SKM-1 (cell line): ENCODE measurements at regions not wholly inside any gene's neighbourhood (a gene's known extent, or its start where the extent isn't known, plus 50 kb on each side); places are given as distances from the start of the nearest gene placed in this dataset.

Experiments
- DNase-seq: peaks from one replicate; lab custom pipeline; 2025; ENCODE audit not compliant: unreplicated experiment; lab: John Stamatoyannopoulos, UW

DNA sequence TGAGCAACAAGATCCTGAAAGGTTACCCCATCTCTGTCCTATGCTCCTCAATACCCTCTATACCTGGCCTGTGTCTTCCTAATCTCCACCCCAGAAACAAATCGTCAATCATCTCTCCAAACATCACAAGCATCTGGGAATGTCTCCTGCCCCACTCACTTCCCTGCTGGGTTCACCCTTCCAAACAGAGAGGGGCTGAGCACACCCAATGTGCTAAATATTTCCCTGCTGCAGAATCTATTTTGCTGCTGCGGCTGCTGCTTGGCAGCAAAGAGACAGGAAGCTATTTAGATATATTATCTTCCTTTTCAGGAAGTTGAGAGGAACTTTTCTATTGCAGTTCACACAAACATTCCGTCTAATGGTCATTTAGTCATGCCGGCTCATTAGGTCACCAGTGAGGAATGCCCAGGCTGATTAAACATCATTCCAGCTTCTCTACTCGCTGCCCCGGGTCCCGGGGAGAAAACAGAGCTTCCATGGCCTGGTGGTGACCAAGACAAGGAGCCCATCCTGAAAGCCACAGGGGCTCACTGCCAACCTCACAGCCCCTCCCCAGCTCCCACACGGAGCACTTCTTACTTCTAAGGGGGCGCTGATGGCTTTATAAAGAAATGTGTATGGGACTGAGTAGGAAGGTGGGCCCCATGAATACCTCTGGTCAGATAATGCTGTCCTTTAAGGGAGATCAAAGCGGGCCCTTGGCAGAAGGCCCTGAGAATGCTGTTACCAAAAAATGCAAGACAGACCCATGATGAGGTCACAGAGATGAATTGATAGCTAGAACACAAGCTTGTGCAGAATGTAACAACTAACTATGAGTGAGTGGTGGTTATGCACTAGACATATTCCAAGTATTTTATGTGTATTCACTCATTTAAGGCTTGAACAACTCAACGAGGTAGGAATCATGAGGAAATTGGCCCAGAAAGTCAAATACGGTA, 218.3 kb downstream of the SOX9 start:
- no peak for DNase-seq

GRCh38 chr17:72340836-72341235, 220.0 kb downstream of the SOX9 start:
- DNase-seq, result no peak

GRCh38 chr17:72342061-72342460, 221.2 kb downstream of the SOX9 start:
- no peak for DNase-seq

DNA sequence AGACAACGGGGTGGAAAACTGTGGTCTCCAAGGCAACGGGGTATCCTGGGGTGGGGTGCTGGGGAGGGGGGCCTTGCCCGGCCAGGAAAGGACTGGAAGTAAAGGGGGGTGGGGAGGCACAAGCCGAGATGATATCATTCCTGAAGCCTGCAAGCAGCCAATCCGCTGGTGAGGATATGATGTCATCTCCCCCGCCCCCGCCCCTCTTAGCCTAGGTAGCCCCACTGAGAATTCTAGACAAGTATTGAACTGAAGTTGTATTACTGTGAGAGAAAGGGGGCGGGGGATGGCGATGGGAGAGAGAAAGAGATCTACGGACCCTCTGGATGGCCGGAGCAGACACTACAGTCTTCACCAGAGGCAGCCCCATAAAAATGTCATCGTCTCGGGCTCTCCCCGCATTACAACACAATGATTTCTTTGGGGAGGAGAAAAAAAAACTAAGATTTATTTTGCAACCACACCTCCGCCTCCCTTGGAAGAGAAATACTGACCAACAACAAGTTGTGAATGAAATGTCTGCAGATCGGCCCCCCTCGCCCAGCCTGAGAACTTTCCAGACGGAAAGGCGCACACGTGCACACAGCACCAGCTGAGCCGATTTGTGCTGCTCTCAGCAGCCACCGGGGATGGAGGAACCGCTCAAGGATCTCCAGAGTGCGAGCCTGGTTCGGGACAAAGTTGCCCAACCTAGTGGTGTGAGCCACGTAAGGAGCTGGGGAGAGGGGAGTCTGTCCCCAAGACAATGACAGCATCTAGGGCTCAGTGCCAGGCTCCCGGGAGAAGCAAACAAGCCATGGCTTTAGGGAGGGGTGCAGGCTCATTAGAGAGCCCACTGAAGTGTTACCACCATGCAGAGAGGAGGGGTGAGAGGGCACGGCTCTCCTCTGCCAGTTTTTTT, 222.1 kb downstream of the SOX9 start:
- no peak for DNase-seq

DNA sequence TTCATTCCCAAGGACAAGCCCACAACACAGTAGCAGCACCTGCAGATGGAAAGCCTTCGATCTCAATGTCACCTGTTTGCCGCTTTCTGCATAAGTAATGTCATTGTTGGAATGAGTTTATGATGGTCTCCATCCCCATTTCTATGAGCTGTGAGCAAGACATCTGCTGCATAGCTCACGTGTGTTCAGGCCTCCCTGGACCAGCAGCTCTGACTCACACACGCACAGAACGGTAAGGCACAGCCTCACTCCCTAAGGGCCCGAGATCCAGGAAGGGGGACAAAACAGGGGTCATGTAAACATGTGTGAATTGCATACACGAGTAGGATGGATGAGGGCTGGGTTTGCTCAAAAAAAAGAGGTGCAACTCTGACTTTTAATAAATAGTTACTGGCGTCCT, 223.1 kb downstream of the SOX9 start:
- no peak for DNase-seq

GRCh38 chr17:72344613-72345012, 223.8 kb downstream of the SOX9 start:
- no peak for DNase-seq

GRCh38 chr17:72345088-72345487, 224.3 kb downstream of the SOX9 start:
- DNase-seq, result no peak

GRCh38 chr17:72345536-72345935, 224.7 kb downstream of the SOX9 start:
- DNase-seq, result no peak

- DNase-seq, result no peak
These were observed 225.5 kb downstream of the SOX9 start for GRCh38 chr17:72346306-72346705.

- DNase-seq, result no peak
These were observed 228.2 kb downstream of the SOX9 start for GRCh38 chr17:72349011-72349410.

- no peak for DNase-seq
These were observed 228.7 kb downstream of the SOX9 start for GRCh38 chr17:72349491-72349995.

GRCh38 chr17:72350073-72350472, 229.3 kb downstream of the SOX9 start:
- DNase-seq, result no peak

DNA sequence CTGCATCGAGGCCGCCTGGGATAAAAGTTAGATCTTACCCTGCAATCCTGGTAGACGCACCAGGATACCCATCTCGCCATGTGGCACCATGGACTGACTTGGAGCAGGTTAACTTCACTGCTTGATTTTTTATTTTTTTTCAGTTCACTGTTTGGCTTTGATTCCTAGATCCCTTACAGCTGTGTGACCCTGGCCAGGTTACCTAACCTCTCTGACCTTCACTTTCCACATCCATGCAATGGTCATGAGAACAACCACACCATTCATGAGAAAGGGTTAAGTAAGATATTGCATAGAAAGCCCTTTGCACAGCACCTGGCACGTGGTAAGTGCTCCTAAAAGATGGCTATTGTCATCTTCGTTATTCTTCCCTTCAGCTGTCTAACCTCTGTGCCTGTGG, 230.5 kb downstream of the SOX9 start:
- DNase-seq, result no peak

- DNase-seq, result no peak
These were observed 231.1 kb downstream of the SOX9 start for GRCh38 chr17:72351884-72352346.

DNA sequence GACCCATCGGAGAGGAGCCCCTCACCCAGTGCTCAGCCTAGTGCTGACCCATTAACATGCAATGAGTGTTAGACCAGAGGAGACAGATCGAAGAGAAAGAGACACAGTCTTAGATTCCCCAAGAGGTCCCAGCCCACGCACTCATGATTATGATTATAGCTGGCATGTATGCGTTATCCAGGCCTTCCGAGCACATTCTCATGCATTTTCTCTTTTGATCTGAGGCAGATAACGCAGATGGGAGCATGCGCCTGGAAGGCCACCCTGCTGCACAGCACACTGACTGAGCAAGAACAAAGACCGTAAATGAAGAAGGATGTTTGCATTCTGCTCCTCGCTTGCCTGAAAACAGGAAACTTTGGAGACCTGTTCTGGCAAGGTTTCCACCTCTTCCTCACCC, 232.7 kb downstream of the SOX9 start:
- DNase-seq, result no peak

GRCh38 chr17:72354071-72354470, 233.3 kb downstream of the SOX9 start:
- DNase-seq, result no peak

DNA sequence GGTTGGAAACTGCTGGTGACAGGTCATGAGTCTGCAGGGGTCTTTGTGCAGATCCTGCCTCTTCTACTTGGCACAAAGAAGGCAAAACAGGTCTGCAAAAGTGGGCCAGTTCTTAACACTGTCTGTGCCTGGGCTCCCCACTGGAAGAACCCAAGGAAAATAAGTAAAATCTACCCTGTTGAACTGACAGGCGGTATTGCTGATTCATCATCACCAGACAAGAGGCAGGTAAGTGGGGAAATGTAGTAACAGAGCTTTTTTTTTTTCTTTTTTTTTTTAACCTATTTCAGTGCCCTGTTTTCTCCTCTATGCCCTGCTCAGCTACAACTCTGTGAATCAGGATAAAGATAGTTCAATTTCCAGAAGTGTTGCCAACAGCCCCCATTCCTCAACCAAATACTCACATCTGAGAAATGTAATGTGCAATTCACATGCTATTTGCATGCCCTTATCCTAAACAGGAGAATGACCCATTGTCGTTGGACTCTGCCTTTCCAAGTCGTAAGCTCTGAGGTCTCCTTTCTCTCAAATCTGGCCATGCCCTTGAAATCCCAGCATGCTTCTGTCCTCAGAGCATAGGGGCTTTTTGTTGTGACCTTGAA, 237.0 kb downstream of the SOX9 start:
- no peak for DNase-seq

DNA sequence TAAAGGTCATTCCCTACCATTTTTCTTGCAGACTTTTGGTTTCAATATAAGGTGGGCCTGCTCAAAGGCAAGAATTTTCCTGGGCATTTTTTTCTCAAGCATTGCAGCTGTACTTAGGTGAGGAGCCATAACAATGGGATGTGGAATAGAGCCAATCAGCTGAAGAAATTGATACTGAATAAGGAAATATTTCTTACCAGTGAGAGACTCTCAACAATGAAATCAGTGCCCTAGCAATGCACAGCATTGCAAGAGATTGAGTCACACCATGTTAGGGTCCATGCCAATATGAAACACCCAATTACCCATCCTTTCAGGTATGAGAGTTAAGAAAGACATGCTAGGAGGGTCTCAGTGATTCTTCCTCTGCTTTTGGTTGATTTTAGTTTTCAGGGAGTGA, 237.6 kb downstream of the SOX9 start:
- DNase-seq, result no peak

DNA sequence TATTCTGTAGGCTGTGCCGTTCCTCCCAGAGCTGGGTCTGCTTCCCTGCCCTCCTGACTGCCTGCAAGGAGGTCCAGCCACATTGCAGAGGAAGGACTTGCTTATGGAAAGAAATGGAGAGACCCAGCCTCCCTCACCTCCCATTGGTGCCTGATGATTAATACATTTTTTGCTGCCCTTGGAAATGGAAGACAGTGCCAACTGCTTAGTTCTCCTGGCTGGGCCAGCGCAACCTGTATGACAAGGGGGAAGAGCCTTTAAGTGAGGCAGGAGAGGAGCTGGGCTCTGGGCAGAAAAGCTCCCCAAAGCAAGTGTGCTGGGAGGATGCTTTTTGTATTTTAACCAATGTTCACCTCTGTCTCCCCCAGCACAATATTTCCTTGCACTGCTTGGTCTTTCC, 238.5 kb downstream of the SOX9 start:
- DNase-seq, result no peak

- no peak for DNase-seq
These were observed 239.0 kb downstream of the SOX9 start for GRCh38 chr17:72359811-72360210.

GRCh38 chr17:72360386-72360940, 239.6 kb downstream of the SOX9 start:
- DNase-seq, result no peak
